ENCODE measurements at regions not wholly inside any gene's neighbourhood (a gene's known extent, or its start where the extent isn't known, plus 50 kb on each side); places are given as distances from the start of the nearest gene placed in this dataset.

DNA sequence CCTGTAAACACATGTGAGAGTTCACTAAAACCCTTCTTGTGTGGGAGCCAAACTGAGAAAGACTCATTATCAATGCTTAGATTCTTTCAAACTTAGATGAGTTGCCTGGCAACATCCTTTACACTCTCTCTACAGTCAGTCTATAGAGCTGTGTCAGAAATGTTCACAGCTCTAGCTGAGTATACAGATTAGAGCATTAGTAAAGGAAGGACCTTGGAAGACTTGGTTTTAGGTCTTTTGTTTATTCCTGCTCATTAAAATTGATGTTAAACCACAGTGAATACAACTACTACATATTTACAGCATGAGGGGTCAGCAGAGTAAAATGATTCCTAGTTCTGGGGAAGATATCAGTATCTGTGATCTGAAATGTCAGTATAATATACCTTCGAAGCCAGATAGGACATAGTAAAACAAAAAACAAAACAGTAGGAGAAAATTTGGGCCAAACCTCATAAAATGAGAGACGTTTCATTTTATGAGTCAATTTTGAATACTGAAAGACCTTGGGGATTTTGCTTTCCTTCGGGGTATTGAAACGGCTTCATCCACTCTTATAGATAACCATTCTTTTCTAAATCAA, 186.0 kb downstream of the TANC2 start:
- Histone ChIP-seq H3K27me3 (no peaks in the 10 kb centered on the region), H3K9me3 (ENCODE audit: low read depth) (no peaks in the 10 kb centered on the region), H3K4me3 (no peak overlapping the region), H3K36me3 (no peaks in the 10 kb centered on the region), H3K27ac (peak overlapping the region; percentile 87), H3K4me1 (ENCODE audit: low read depth) (peaks cover 48% of the 10 kb centered on the region)
- peak; percentile 37 to 50 for DNase-seq (ENCODE audit: low read depth in 1 of 2, low spot score in 1 of 2)
- TF ChIP-seq, protein P1, sequence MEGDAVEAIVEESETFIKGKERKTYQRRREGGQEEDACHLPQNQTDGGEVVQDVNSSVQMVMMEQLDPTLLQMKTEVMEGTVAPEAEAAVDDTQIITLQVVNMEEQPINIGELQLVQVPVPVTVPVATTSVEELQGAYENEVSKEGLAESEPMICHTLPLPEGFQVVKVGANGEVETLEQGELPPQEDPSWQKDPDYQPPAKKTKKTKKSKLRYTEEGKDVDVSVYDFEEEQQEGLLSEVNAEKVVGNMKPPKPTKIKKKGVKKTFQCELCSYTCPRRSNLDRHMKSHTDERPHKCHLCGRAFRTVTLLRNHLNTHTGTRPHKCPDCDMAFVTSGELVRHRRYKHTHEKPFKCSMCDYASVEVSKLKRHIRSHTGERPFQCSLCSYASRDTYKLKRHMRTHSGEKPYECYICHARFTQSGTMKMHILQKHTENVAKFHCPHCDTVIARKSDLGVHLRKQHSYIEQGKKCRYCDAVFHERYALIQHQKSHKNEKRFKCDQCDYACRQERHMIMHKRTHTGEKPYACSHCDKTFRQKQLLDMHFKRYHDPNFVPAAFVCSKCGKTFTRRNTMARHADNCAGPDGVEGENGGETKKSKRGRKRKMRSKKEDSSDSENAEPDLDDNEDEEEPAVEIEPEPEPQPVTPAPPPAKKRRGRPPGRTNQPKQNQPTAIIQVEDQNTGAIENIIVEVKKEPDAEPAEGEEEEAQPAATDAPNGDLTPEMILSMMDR (IDR thresholded peaks at IDR 0.05; ENCODE audit: low read depth, low read length), result no peak

DNA sequence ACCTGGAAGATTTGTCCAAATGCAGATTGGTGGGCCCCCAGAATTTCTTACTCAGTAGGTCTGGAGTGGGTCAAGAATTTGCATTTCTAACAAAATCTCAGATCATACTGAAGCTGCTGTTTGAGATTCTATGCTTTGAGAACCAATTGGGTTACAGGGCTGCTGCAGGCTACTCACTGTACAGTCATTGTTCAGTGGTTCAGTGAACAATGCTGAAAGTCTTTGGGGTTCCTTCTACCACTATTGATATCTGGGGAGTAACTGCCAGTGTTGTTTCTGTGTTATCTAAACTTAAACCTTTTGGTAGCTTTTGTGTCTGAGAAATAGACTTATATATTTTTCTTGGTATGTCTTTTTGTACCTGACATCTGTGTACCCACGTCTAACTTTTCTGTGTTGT, 187.5 kb downstream of the TANC2 start:
- H3K4me1 ChIP-seq (ENCODE audit: low read depth), result peaks cover 48% of the 10 kb centered on the region
- no peak overlapping the region for H3K4me3 ChIP-seq

DNA sequence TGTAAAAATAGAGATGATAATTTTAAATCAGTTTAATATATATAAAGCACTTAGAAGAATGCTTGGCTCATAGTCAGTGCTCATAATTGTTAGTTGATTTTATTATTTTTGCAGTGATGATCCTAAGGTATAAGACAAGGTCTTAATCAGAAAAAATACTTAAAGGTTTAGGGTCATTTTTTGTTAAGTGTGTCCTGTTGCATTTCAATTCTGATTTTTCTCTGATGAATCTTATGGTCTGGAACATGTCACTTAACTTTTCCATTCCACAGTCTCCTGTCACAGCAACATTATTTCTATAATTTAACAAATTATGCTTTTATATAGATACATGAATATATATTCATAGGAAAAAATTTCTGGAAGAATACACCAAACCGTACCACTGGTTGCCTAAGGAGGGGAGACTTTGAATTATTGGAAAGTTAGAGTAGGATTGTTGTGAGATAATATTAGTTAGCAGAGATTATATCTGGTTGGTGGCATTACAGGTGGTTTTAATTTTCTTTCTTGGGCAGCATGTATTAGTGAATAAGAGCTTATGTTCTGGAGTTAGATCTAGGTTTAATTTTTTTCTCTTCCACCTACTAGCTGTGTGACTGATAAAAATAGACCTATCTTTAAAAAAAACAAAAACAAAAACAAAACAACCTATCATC, 188.7 kb downstream of the TANC2 start:
- TF ChIP-seq, protein P1 (IDR thresholded peaks at IDR 0.05; ENCODE audit: low read depth, low read length), result no peak
- Histone ChIP-seq H3K4me1 (ENCODE audit: low read depth) (peaks cover 43% of the 10 kb centered on the region), H3K27me3 (no peaks in the 10 kb centered on the region), H3K4me3 (no peak overlapping the region), H3K9me3 (ENCODE audit: low read depth) (no peaks in the 10 kb centered on the region), H3K36me3 (no peaks in the 10 kb centered on the region), H3K27ac (no peak overlapping the region)
- DNase-seq (ENCODE audit: low read depth in 1 of 2, low spot score in 1 of 2), result no peak

More for the DNA sequence above, 187.5 kb downstream of the TANC2 start:
- TF ChIP-seq, protein P1 (IDR thresholded peaks at IDR 0.05; ENCODE audit: low read depth, low read length), result no peak
- no peaks in the 10 kb centered on the region for H3K36me3 ChIP-seq
- H3K27ac ChIP-seq, result no peak overlapping the region
- H3K27me3 ChIP-seq, result no peaks in the 10 kb centered on the region
- H3K9me3 ChIP-seq (ENCODE audit: low read depth), result no peaks in the 10 kb centered on the region
- no peak for DNase-seq (ENCODE audit: low read depth in 1 of 2, low spot score in 1 of 2)

DNA sequence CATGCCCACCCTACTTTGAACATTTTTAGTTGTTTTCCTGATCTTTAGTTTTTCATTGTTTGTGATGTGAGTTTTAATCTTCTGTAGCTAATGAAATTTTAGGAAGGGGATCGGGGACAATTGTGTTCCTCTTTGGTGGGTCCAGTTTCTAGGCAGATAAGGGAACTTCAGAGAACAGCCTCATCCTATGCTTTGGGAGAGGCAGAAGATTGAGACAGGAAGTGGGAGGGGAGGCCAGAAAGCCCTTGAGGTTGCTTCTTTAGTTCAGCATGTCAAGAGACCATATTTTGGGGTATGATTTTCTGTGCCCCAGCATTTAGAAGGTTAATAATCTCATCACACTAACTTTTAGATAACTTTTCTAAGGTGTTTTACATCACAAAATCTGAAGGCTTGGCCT, 191.0 kb downstream of the TANC2 start:
- H3K4me1 ChIP-seq (ENCODE audit: low read depth), result peaks cover 20% of the 10 kb centered on the region

DNA sequence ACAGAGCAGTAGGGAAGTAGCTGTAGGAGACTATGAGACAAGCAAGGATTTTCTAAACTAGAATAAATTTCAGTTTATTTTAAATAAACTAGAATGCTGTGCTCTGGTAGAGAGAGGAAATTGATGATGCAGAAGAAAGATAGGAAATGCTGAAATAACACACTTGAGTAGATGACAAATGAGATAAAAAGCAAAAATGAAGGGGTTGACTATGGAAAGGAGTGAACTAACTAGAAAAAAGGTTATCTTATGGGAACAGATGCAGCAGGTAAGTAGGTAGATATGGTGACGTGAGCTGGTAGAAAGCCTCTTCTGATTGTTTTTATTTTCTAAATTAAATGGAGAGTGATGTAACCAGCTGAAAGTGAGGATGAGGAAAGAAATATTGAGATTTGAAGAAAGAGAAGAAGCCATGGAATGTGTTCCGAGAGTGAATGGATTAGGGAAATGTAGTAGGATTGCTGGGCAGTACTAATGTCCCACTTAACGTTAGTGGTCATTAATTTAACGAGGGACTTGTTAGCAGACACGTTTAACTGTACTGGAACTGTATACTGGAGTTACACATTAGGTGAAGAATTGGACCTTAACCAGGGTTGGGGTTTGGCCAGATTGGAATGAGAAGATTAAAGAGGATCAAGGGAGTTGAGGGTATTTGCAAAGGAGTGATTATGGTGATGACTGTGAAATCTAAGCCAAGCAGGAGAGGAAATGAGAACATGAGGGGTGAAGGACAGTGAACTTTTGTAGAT, 196.5 kb downstream of the TANC2 start:
- H3K27me3 ChIP-seq, result no peaks in the 10 kb centered on the region

More for the DNA sequence above, 191.0 kb downstream of the TANC2 start:
- no peaks in the 10 kb centered on the region for H3K27me3 ChIP-seq
- no peak overlapping the region for H3K27ac ChIP-seq
- no peak for DNase-seq (ENCODE audit: low read depth in 1 of 2, low spot score in 1 of 2)
- no peak overlapping the region for H3K4me3 ChIP-seq
- no peaks in the 10 kb centered on the region for H3K36me3 ChIP-seq
- TF ChIP-seq, protein P1 (IDR thresholded peaks at IDR 0.05; ENCODE audit: low read depth, low read length), result no peak
- no peaks in the 10 kb centered on the region for H3K9me3 ChIP-seq (ENCODE audit: low read depth)

More for the DNA sequence above, 196.5 kb downstream of the TANC2 start:
- H3K4me3 ChIP-seq, result no peak overlapping the region
- H3K4me1 ChIP-seq (ENCODE audit: low read depth), result no peaks in the 10 kb centered on the region
- DNase-seq (ENCODE audit: low read depth in 1 of 2, low spot score in 1 of 2), result no peak
- TF ChIP-seq, protein P1 (IDR thresholded peaks at IDR 0.05; ENCODE audit: low read depth, low read length), result no peak
- H3K36me3 ChIP-seq, result no peaks in the 10 kb centered on the region
- no peaks in the 10 kb centered on the region for H3K9me3 ChIP-seq (ENCODE audit: low read depth)
- no peak overlapping the region for H3K27ac ChIP-seq
